Lower leg skin (tissue), 4 donors: ENCODE measurements at regions not wholly inside any gene's neighbourhood (a gene's known extent, or its start where the extent isn't known, plus 50 kb on each side); places are given as distances from the start of the nearest gene placed in this dataset.
A peak's percentile ranks its signal among the peaks of the same experiment; 100 is the strongest.

Experiments used
- DNase-seq, 2 donors: peaks; one replicate each; pipeline ENCODE4 v3.0.0-alpha.2; 2019; ENCODE audit warnings: low spot score in 2 of 2
- H3K4me3 ChIP-seq: fragments of 200-600 bp; sonication (generic); 2 replicates; pipeline ENCODE4 v1.5.1; 2017; ENCODE audit warnings: mild to moderate bottlenecking, low read depth; ENCODE audit not compliant: poor library complexity, severe bottlenecking
- POLR2A ChIP-seq, 2 donors: fragments of 450-650 bp; IDR thresholded peaks; one replicate each; pipeline ENCODE4 v1.6.1; 2016 to 2017; ENCODE audit warnings: antibody characterized with exemption in 2 of 2, mild to moderate bottlenecking in 1 of 2, moderate library complexity in 1 of 2
- WGBS, 2 donors: methylation state at CpG; one replicate each; pipeline ENCODE4 v1.1.5; 2018; 5-methylcytosine and 5-hydroxymethylcytosine counted together
- intact Hi-C: fragments of 100-400 bp; cut with DNase I; formaldehyde crosslinking; loops from one replicate; pipeline ENCODE4 v1.15.0; 2023; ENCODE audit warnings: low total_unique reads
- TF ChIP-seq, protein P1 (sequence below), 3 donors: fragments of 450-650 bp; IDR thresholded peaks; one replicate each; pipeline ENCODE4 v1.5.1; 2016; ENCODE audit warnings: antibody characterized with exemption in 3 of 3, mild to moderate bottlenecking in 3 of 3, moderate library complexity in 2 of 3

DNA sequence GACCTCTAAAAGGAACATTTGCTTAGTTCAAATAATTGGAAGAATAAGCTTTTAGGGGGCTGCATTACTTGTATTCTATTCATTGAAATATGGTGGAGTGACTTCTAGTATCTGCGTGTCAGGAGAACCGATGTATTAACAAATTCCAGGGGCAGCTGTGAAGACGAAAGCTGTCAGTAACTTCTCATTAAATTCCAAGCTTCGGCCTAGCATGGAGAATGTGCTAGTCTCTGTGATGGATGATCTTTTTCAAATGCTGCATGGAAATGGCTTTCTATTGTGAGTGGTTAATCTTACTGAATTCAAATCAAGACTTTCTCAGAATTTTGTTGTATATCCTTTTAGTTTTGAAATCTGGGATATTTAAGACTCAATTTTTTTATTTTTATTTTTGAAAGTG, 429.9 kb downstream of the ADGRL2 start:
- H3K4me3 ChIP-seq, result no peak overlapping the region
- DNase-seq, result no peak
- intact Hi-C loops, result no loop called here
- 93 to 97% methylated on average over 4 of the region's 4 CpGs for WGBS, 2 donors
- TF ChIP-seq POLR2A (IDR thresholded peaks at IDR 0.05), result no peak
- TF ChIP-seq, protein P1, sequence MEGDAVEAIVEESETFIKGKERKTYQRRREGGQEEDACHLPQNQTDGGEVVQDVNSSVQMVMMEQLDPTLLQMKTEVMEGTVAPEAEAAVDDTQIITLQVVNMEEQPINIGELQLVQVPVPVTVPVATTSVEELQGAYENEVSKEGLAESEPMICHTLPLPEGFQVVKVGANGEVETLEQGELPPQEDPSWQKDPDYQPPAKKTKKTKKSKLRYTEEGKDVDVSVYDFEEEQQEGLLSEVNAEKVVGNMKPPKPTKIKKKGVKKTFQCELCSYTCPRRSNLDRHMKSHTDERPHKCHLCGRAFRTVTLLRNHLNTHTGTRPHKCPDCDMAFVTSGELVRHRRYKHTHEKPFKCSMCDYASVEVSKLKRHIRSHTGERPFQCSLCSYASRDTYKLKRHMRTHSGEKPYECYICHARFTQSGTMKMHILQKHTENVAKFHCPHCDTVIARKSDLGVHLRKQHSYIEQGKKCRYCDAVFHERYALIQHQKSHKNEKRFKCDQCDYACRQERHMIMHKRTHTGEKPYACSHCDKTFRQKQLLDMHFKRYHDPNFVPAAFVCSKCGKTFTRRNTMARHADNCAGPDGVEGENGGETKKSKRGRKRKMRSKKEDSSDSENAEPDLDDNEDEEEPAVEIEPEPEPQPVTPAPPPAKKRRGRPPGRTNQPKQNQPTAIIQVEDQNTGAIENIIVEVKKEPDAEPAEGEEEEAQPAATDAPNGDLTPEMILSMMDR (IDR thresholded peaks at IDR 0.05), result no peak

DNA sequence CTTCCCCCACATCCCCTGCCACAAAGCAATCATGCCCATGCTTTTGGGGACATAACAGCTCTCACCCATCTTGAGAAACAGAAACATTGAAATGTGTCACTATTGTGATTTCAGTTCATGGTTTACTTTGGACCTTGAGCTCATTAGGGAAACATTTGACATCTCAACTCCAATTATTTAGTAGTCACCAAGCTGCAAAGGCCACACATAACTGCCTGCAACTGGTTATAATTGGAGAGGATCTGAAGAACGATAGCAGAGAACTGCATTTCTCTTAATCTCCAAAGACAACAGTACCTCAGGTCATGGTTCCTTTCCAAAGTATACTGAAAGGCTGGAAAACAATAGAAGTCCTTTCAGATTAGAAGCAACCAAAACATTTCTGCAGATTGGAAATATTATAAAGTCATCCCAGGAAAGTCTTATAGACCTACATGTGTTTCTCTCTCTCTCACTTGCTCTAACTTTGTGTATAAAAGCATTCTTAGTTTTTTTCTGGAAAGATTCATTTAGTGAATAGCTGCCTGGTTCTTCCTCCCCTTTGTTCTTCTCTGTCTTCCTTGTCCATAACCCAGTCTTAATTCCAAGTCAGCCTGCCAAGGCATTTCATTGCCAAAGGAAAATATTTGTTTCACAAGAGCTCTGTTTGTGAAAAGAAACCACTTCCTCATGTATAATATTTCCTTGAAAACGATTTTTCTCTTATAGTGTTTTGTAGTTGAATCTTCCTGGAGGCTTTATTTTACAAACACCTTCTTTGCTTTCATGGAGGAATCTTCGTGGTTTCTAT, 426.8 kb downstream of the ADGRL2 start:
- WGBS, 2 donors, result 20 to 24% methylated on average over 3 of the region's 3 CpGs
- intact Hi-C loops, result no loop called here
- DNase-seq, result peak in 1 of 2 donors; percentile 67
- no peak overlapping the region for H3K4me3 ChIP-seq
- TF ChIP-seq, protein P1 (IDR thresholded peaks at IDR 0.05), result no peak
- no peak for TF ChIP-seq POLR2A (IDR thresholded peaks at IDR 0.05)

DNA sequence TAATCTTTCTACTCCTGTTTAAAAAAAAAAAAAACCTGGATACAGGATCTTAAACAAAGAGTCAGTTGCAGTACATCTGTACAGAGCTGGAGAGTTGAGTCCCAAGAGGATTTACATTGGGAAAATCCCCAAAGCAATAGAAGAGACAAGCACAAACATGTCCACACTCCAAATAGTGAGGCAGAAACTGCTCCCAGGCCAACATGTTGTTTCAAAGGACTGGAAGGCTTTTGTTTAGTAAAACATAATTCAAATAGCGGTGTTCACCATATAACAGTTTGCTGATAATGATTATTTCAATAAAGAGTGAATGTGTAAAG, 425.4 kb downstream of the ADGRL2 start:
- TF ChIP-seq POLR2A (IDR thresholded peaks at IDR 0.05), result no peak
- TF ChIP-seq, protein P1 (IDR thresholded peaks at IDR 0.05), result no peak
- intact Hi-C loops, result no loop called here
- DNase-seq, result no peak
- no peak overlapping the region for H3K4me3 ChIP-seq
- 32 to 43% methylated on average over 1 of the region's 1 CpG for WGBS, 2 donors

DNA sequence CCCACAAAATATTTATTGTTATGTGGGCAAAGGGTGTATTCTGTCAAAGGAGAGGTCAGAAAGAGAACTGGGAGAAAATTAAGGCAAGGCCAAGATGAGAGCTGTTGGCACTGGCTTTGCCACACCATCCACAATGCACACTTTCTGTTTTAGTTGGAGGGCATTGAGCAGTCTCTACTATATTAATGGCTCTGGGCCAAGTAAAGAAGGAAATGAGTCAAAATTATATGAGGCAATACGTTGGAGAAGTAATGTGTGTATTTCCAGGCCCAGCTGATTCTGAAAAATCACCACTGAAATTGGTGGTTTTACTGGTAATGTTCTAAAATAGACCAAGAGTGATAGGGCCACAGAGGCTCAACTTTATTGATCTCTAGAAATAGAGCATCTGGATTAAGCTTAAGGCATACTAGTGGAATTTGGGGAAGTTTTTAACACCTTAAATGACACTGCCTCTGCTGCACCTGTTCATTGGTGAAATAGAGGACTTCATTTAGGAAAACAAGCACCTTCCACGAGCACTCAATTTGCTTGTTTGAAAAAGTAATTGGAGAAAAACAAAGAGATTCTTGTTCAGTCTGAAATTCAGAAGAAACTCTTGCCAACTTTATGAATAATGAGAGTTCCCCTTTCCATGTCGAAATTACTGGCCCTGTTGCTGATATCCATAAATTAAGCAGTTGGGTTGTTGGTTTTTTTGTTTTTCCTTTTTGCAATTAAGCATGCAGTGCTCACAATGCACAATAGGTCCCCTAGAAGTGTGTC, 424.9 kb downstream of the ADGRL2 start:
- H3K4me3 ChIP-seq, result no peak overlapping the region
- DNase-seq, result no peak
- intact Hi-C loops, result no loop called here
- WGBS, 2 donors, result 7 to 10% methylated on average over 3 of the region's 3 CpGs
- no peak for TF ChIP-seq POLR2A (IDR thresholded peaks at IDR 0.05)
- TF ChIP-seq, protein P1 (IDR thresholded peaks at IDR 0.05), result no peak

DNA sequence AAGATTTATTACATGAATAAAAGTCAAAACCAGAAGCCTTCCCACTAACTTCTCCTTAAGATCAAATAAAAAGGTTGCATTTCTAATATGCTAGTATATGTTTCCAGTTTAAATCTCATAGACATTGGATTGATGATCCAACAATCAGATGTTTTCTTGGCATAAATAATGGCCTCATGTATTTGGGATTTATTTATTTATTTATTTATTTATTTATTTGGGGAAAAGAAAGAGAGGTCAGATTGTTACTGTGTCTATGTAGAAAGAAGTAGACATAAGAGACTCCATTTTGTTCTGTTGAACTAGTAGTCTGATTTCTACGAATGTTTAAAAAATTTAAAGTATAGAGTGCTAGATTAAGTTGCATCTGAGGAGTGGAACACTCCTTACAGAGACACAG, 422.4 kb downstream of the ADGRL2 start:
- no peak for TF ChIP-seq POLR2A (IDR thresholded peaks at IDR 0.05)
- TF ChIP-seq, protein P1 (IDR thresholded peaks at IDR 0.05), result no peak

More for the DNA sequence above, 422.4 kb downstream of the ADGRL2 start:
- 97% methylated on average over 1 of the region's 1 CpG for WGBS, 2 donors
- no peak for DNase-seq
- no peak overlapping the region for H3K4me3 ChIP-seq
- intact Hi-C loops, result no loop called here
